Fibroblast of villous mesenchyme (primary cell): ENCODE measurements at regions not wholly inside any gene's neighbourhood (a gene's known extent, or its start where the extent isn't known, plus 50 kb on each side); places are given as distances from the start of the nearest gene placed in this dataset.

Experiments used
- DNase-seq: peaks from one replicate; pipeline ENCODE4 v3.0.0-alpha.2; 2010; ENCODE audit warnings: low read depth
- H3K4me3 ChIP-seq: 2 replicates; pipeline ENCODE4 v1.5.1; 2011; ENCODE audit warnings: low read depth, mild to moderate bottlenecking, low read length
- TF ChIP-seq, protein P1 (sequence below): IDR thresholded peaks from 2 replicates; pipeline ENCODE4 v1.5.1; 2012; ENCODE audit warnings: low read depth, mild to moderate bottlenecking, low read length; ENCODE audit not compliant: insufficient read depth

DNA sequence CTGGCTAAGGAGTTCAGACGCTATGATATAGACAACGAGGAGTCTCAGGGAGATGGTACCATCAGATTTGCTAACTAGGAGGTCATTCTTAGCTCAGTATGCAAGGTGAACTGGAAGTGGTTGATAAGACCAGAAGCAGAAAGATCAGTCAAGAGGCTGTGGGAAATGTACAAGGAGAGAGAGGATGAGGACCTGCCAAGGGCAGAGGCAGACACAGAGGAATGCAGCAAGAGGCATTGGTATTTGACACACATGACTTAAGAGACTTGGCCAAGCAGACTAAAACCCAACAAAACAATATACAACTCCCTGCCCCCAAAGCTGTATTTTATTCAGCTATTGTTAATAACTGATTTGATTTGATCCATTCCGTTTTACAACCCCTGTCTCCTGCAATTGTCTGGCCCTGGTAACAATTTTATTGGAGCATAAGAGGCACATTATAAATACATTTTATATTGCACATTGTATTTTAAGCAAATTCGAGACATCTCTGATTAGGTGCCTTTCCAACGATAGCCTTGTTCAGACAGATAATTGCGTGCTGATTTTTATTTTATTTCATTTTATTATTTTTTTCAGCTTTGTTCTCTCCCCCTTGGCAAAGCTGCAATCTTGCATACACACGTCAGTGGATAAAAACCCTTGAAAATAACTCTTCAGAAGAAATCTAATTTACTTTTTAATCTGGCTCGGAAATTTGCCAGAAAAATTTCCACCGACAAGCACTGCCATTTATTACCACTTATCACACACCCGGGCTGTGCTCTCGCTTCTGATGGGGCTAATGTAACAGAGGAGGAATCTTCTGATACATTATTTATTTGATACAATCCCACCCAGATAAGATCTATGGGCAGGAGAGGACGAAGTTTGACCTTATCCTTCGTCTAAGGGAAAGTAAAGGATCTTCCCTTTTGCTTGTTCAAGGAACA is 237.8 kb downstream of the NXPE2 start:
- no peak overlapping the region for H3K4me3 ChIP-seq
- DNase-seq, result no peak
- TF ChIP-seq, protein P1, sequence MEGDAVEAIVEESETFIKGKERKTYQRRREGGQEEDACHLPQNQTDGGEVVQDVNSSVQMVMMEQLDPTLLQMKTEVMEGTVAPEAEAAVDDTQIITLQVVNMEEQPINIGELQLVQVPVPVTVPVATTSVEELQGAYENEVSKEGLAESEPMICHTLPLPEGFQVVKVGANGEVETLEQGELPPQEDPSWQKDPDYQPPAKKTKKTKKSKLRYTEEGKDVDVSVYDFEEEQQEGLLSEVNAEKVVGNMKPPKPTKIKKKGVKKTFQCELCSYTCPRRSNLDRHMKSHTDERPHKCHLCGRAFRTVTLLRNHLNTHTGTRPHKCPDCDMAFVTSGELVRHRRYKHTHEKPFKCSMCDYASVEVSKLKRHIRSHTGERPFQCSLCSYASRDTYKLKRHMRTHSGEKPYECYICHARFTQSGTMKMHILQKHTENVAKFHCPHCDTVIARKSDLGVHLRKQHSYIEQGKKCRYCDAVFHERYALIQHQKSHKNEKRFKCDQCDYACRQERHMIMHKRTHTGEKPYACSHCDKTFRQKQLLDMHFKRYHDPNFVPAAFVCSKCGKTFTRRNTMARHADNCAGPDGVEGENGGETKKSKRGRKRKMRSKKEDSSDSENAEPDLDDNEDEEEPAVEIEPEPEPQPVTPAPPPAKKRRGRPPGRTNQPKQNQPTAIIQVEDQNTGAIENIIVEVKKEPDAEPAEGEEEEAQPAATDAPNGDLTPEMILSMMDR, result no peak

DNA sequence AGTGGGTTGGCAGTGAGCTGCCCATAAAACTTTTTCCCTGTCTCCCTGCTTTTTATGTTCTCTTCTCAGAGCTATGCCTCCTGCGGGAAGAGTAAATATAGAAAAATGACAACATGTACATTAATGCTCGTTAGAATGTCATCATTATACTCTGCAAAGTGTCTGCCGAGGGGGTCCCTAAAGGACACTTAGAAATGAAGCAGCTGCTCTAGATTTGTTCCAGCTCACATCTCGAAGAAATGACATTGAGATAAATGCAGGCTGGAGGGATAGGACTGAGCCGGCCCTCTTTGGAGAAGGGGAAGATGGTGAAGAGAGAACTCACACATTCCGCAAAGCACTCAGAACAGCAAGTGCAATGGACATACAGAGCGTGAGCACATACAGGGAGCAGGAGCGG is 240.0 kb downstream of the NXPE2 start:
- TF ChIP-seq, protein P1, result no peak
- H3K4me3 ChIP-seq, result no peak overlapping the region
- no peak for DNase-seq

DNA sequence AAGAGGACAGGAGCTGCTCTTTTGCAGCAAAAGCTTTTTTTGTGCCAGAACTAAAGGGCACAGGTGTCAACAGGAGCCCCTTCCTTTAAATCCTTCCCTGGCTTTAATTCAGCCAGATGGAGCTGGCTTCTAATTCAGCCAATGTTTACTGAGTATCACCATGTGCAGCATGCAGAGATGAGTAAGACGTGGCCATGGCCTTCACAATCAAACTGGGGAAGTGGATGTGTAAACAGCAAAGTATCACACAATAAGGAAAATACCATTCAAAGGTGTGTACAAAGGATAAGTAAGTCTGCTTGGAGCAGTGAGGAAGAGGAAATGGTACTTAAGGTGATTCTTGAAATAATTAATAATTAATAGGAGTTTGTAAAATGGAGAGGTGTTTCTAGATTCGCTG is 243.4 kb downstream of the NXPE2 start:
- no peak overlapping the region for H3K4me3 ChIP-seq

DNA sequence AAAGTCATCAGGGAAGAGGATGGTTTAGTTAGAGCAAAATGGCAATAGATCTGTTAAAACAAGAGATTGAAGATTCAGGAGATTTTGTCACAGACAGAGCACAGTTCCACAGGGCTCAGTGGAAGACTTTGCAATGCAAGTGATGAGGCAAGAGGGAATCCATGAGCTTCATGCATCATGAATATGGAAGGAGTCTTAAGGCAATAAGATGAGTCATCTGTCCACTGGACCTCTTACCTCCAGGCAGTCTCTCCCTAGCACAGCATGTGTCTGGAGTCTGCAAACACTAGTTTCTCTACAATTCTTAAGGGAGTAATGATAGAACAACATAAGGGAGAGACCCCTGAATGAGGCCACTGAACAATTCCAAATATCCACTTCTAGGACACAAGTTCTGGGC is 245.7 kb downstream of the NXPE2 start:
- no peak for DNase-seq
- TF ChIP-seq, protein P1, result no peak
- no peak overlapping the region for H3K4me3 ChIP-seq

More for the DNA sequence above, 243.4 kb downstream of the NXPE2 start:
- TF ChIP-seq, protein P1, result no peak
- DNase-seq, result no peak

DNA sequence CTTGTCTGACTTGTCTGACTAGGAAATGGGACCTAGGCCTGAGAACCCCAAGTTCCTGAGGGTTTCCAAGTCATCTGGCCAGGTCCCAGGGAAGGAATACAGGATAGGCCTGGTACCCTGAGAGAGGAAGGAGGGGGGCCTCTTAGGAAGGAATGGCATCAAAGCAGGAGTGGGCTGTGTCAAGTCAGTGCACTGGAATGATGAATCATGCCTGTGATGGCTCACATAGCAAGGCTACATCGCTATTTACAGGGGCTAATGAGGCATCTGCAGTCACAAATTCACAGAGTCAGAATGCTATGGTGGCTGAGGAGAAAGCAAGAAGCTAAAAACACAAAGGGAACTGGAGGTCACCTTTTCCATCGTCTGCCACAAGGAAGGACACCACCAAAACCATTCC is 247.3 kb downstream of the NXPE2 start:
- H3K4me3 ChIP-seq, result no peak overlapping the region
- TF ChIP-seq, protein P1, result no peak
- DNase-seq, result no peak

DNA sequence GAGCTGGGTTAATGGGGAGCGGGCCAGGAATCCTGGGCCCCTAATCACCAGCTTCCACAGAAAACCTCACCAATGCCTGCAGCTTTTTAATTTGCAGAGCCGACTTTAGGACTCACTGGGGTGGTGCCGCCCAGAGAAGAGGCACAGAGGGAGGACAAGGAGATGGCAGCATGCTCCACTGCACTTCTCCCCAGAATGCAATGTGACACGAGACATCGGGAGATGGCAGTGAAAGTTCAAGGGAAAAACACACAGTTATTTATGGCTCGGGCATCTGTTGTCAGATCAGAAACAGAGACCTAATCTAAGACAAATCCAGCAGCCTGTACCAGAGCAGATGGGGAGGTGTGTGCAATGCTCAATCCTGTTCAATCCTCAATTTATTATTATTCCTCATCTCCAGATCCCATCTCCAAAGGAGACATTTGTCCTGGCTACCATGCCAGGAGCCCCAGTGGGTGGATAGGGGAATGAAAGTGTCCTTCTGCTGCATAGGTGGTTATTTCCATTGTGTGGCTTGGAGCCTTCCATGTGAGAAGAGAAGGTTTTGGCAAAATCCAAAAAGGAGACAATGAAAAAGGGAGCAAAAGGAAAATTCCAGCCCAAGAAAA is 250.0 kb downstream of the NXPE2 start:
- DNase-seq, result no peak
- TF ChIP-seq, protein P1, result no peak
- H3K4me3 ChIP-seq, result no peak overlapping the region
